ENCODE measurements at regions not wholly inside any gene's neighbourhood (a gene's known extent, or its start where the extent isn't known, plus 50 kb on each side); places are given as distances from the start of the nearest gene placed in this dataset.

- intact Hi-C loops (cut with DNase I) = no loop called here
- WGBS, 4 donors = 74 to 88% (median 83%) methylated on average over 1 of the region's 1 CpG
These were observed 433.8 kb upstream of the TCF4 start for GRCh38 chr18:56021809-56022195.

GRCh38 chr18:56021136-56021808, 433.3 kb upstream of the TCF4 start:
- Histone ChIP-seq H3K4me3 (no peak overlapping the region), H3K4me1 (replicated peaks in 1 of 2) (no peaks in the 10 kb centered on the region), H3K9me3 (replicated peaks in 1 of 3) (no peaks in the 10 kb centered on the region), H3K27me3 (no peaks in the 10 kb centered on the region), H3K27ac (no peak overlapping the region), H3K36me3 (replicated peaks in 1 of 2) (no peaks in the 10 kb centered on the region)
- DNase-seq = no peak
- intact Hi-C loops (cut with DNase I) = no loop called here
- WGBS, 4 donors = 79 to 100% (median 84%) methylated on average over 1 of the region's 1 CpG
- TF ChIP-seq CTCF (IDR thresholded peaks at IDR 0.05) (no peak), POLR2A (IDR thresholded peaks at IDR 0.05) (no peak)

More at GRCh38 chr18:56021809-56022195, 433.8 kb upstream of the TCF4 start:
- no peaks in the 10 kb centered on the region for H3K9me3 ChIP-seq (replicated peaks in 1 of 3)
- H3K4me1 ChIP-seq (replicated peaks in 1 of 2) = no peaks in the 10 kb centered on the region
- no peaks in the 10 kb centered on the region for H3K36me3 ChIP-seq (replicated peaks in 1 of 2)
- TF ChIP-seq CTCF (IDR thresholded peaks at IDR 0.05) (no peak), POLR2A (IDR thresholded peaks at IDR 0.05) (no peak)
- H3K27ac ChIP-seq = no peak overlapping the region
- DNase-seq = no peak
- H3K27me3 ChIP-seq = no peaks in the 10 kb centered on the region
- no peak overlapping the region for H3K4me3 ChIP-seq

GRCh38 chr18:56019908-56020307, 431.9 kb upstream of the TCF4 start:
- H3K4me1 ChIP-seq (replicated peaks in 1 of 2) = no peaks in the 10 kb centered on the region
- H3K9me3 ChIP-seq (replicated peaks in 1 of 3) = no peaks in the 10 kb centered on the region
- H3K27ac ChIP-seq = no peak overlapping the region
- no peaks in the 10 kb centered on the region for H3K27me3 ChIP-seq
- no peaks in the 10 kb centered on the region for H3K36me3 ChIP-seq (replicated peaks in 1 of 2)
- 69 to 71% (median 69%) methylated on average over 5 of the region's 5 CpGs for WGBS, 4 donors
- TF ChIP-seq CTCF (IDR thresholded peaks at IDR 0.05) (no peak), POLR2A (IDR thresholded peaks at IDR 0.05) (no peak)
- no peak overlapping the region for H3K4me3 ChIP-seq
- no peak for DNase-seq
- intact Hi-C loops (cut with DNase I) = no loop called here

GRCh38 chr18:56019156-56019555, 431.2 kb upstream of the TCF4 start:
- Histone ChIP-seq H3K9me3 (replicated peaks in 1 of 3) (no peaks in the 10 kb centered on the region), H3K36me3 (replicated peaks in 1 of 2) (no peaks in the 10 kb centered on the region), H3K27ac (no peak overlapping the region), H3K27me3 (no peaks in the 10 kb centered on the region), H3K4me1 (replicated peaks in 1 of 2) (no peaks in the 10 kb centered on the region), H3K4me3 (no peak overlapping the region)
- TF ChIP-seq CTCF (IDR thresholded peaks at IDR 0.05) = no peak
- no peak for TF ChIP-seq POLR2A (IDR thresholded peaks at IDR 0.05)
- 36 to 75% (median 64%) methylated on average over 2 of the region's 2 CpGs for WGBS, 4 donors
- intact Hi-C loops (cut with DNase I) = no loop called here
- no peak for DNase-seq
